Hepatocyte (in vitro differentiated cells): ENCODE measurements at regions not wholly inside any gene's neighbourhood (a gene's known extent, or its start where the extent isn't known, plus 50 kb on each side); places are given as distances from the start of the nearest gene placed in this dataset.

ENCODE experiments used
- EZH2 ChIP-seq: fragments of 200-600 bp; sonication (generic); IDR thresholded peaks from 2 replicates; pipeline ENCODE4 v1.6.1; 2016; ENCODE audit warnings: antibody characterized with exemption, mild to moderate bottlenecking, borderline replicate concordance
- TF ChIP-seq, protein P1 (sequence below): fragments of 200-600 bp; sonication (generic); IDR thresholded peaks from 2 replicates; pipeline ENCODE4 v1.5.1; 2016; ENCODE audit warnings: antibody characterized with exemption, mild to moderate bottlenecking; ENCODE audit not compliant: poor library complexity

DNA sequence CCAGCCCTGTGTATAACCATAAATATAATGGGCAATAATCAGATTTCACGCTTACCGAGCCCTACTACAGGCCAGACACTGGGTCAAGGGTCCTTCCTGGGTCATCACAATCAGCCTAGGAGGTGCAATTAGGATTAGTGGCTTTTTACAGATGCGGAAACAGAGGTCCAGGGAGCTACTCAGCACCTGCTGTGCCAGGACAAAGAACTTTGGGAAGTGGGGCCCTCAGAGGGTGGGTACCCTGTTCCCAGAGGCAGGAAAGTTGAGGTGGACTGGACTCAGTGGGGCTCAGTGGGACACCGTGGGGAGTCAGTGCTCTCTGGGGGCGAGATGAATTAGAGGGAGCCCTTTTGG, 77.2 kb downstream of the CEBPB start:
- no peak for TF ChIP-seq EZH2
- TF ChIP-seq, protein P1, sequence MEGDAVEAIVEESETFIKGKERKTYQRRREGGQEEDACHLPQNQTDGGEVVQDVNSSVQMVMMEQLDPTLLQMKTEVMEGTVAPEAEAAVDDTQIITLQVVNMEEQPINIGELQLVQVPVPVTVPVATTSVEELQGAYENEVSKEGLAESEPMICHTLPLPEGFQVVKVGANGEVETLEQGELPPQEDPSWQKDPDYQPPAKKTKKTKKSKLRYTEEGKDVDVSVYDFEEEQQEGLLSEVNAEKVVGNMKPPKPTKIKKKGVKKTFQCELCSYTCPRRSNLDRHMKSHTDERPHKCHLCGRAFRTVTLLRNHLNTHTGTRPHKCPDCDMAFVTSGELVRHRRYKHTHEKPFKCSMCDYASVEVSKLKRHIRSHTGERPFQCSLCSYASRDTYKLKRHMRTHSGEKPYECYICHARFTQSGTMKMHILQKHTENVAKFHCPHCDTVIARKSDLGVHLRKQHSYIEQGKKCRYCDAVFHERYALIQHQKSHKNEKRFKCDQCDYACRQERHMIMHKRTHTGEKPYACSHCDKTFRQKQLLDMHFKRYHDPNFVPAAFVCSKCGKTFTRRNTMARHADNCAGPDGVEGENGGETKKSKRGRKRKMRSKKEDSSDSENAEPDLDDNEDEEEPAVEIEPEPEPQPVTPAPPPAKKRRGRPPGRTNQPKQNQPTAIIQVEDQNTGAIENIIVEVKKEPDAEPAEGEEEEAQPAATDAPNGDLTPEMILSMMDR: no peak
